HPDE6-E6E7 (cell line): ENCODE measurements at regions not wholly inside any gene's neighbourhood (a gene's known extent, or its start where the extent isn't known, plus 50 kb on each side); places are given as distances from the start of the nearest gene placed in this dataset.

Experiments used
- DNase-seq: peaks from one replicate; pipeline ENCODE4 v3.0.0; 2011; ENCODE audit warnings: missing footprints; ENCODE audit errors: extremely low spot score

DNA sequence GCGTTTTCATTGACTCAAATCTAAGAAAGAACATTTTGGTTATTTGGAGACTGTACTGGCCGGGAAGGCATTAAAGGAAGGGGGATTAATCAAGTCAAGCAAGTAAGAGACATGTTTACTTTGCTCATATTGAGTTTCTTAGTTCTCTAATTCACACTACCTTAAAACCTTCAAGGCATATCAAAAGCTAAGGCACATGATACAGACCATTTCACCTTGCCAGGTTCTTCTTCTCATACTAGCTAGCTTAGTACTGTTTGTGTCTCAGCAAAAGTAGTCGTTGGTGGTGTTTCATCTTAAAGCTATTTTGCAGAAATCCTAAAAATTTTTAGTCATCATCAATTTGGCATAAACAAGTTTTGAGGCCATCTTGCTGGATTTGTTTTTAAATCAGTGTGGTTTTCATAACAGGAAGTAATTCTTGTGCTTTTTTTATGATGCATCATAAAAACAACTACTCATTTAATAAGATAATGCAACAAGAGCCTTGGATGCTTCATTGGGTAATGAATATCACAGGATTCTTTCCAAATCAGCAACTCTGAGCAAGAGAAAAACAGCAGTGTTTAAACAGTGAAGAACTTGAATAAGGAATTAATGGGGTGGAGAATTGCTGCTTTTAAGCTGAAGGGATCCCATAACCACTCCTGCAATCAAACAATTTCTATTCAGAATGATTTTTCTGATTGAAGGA, 425.3 kb downstream of the EPM2A start:
- DNase-seq: no peak

- DNase-seq: no peak
Observed at GRCh38 chr6:145312481-145312880, 422.8 kb downstream of the EPM2A start.

GRCh38 chr6:145313041-145313855, 422.1 kb downstream of the EPM2A start:
- no peak for DNase-seq

- DNase-seq: no peak
Observed at GRCh38 chr6:145315982-145316600, 419.2 kb downstream of the EPM2A start.

DNA sequence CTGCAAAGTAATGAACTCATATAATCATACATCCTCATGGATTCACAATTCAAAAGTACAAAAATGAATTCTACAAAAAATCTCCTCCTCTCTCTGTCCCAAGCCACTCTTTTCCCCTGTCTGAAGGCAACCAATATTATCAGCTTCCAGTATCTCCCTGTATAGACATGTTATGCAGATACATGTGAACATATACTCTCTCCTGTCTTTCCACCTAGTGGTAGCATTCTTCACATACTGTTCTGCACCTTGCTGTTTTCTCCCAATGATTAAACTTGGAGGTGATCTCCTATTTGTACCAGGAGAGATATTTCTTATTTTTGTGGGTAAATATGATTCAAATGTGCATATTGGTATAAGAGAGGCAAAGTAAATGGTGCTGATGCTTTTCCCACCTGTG, 416.4 kb downstream of the EPM2A start:
- DNase-seq: no peak

- no peak for DNase-seq
Observed at GRCh38 chr6:145319605-145320004, 415.7 kb downstream of the EPM2A start.

- no peak for DNase-seq
Observed at GRCh38 chr6:145323646-145324045, 411.7 kb downstream of the EPM2A start.

DNA sequence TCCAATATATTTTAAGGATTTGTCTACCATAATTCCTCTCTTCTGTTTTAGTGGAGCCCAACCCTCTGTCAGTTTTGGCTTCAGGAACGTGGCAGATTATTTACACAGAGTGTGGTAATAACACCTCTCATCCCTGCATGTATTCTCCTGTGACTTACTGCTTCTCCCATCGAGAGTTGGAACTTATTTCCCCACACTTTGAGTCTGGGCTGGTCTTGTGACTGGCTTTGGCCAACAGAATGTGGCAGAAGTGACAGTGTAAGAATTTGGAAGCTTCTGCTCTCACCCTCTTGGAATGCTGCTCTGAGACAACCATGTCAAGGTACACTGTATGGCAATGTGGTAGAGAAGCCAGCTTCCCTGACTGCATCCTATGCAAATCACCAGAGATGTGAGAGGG, 407.7 kb downstream of the EPM2A start:
- no peak for DNase-seq

- no peak for DNase-seq
Observed at GRCh38 chr6:145329257-145329656, 406.1 kb downstream of the EPM2A start.

- no peak for DNase-seq
Observed at GRCh38 chr6:145331066-145331465, 404.3 kb downstream of the EPM2A start.

DNA sequence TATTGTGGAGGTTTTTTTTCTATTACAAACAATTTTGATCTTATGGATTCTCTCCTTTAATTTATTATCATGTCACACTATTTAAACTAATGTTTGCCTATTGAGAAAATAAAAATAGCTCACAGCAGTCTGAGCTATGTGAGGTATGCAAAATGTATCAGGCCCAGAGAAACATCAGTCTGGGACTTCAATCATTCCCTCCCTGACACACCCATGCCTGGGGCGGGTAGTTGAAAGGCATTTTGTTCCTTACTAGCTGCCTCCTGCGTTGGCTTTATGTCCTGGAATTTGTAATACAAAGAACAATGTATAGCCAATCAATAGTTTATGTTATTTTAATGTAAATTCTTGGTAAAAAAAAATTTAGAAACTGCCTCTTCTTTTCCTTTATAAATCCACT, 403.3 kb downstream of the EPM2A start:
- DNase-seq: no peak

DNA sequence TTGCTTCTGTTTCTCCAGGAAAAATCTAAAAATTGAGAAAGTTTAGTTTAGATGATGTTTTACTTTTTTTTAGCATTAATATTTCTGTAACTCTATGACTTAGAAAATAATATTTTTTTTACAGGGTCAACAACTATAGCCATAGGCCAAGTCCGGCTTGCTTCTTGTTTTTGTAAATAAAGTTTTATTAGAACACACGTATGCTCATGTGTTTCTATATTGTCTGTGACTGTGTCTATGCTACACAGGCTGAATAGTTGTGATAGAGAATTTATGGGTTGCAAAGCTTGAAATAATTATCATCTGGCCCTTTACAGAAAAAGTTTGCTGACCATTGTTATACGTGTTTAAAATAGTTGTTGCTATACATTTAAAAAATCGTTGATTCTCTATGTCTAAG, 399.2 kb downstream of the EPM2A start:
- no peak for DNase-seq

GRCh38 chr6:145339089-145339488, 396.2 kb downstream of the EPM2A start:
- DNase-seq: no peak

DNA sequence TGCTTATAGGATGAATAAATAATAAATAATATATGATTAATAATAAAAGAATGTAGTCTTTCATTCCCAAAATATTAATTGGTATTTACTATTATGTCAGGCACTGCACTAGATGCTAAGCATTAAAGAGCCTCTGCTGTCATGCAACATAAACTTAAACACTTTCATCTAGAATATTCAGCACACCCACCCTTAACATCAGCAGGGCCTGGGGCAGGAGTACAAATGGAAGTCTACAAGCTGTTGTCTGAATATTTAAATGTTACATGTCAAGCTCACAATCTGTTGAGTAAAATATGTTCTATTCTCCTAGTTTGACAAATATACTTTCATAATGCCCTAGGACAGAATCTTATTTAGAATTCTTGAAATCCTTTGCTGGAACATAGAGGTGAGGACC, 395.1 kb downstream of the EPM2A start:
- DNase-seq: no peak

DNA sequence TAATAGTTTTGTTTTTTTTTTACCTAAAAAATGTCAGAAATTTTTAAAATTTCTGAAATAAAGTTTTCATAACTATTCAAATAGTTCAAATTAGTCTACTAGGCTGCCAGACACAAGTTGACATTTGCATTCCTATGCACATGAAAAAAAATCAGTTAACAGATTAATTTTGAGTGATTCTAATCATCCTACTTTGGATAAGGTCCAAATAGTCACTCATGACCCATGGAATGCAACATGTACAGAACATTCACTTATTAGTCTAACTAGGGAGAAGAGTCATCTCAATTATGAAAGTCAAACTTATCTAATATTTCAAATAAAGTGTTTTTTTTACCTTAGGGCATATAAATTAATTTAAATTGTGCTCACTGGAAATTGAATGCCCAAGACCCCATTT, 390.2 kb downstream of the EPM2A start:
- DNase-seq: no peak

- DNase-seq: no peak
Observed at GRCh38 chr6:145347216-145347615, 388.1 kb downstream of the EPM2A start.

- no peak for DNase-seq
Observed at GRCh38 chr6:145349950-145350510, 385.3 kb downstream of the EPM2A start.

- DNase-seq: no peak
Observed at GRCh38 chr6:145350928-145351327, 384.4 kb downstream of the EPM2A start.

- no peak for DNase-seq
Observed at GRCh38 chr6:145352382-145353080, 382.8 kb downstream of the EPM2A start.

GRCh38 chr6:145360865-145361264, 374.5 kb downstream of the EPM2A start:
- no peak for DNase-seq

GRCh38 chr6:145367149-145367548, 368.2 kb downstream of the EPM2A start:
- no peak for DNase-seq

DNA sequence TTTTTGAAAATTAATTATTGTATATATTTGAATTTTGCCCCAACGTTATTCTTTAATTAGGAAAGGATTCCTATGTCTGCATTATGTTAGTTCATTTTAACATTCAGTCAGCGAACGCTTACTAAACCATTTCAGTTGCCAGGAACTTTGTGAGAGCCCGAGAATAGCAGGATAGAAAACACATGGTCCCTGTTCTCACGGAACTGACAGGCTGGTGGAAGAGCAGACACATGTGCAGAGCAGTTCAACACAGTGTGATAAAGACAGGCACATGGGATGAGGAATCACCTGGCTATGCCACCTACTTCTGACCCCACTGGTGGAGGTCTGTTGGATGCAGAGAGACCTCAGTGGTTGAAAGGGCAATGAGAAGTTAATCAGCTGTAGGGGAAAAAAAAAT, 367.2 kb downstream of the EPM2A start:
- no peak for DNase-seq
